SJCRH30 (cell line): ENCODE measurements at regions not wholly inside any gene's neighbourhood (a gene's known extent, or its start where the extent isn't known, plus 50 kb on each side); places are given as distances from the start of the nearest gene placed in this dataset.

Source experiments
- DNase-seq, 2 experiments: peaks; one replicate each; pipeline ENCODE4 v3.0.0-alpha.2; 2015 to 2020
- H3K27ac ChIP-seq: fragments of 250-450 bp; sonication (Bioruptor Pico); 2 replicates; pipeline ENCODE4 v1.5.1; 2020; ENCODE audit warnings: mild to moderate bottlenecking, moderate library complexity
- H3K27me3 ChIP-seq: fragments of 250-450 bp; sonication (Bioruptor Pico); 2 replicates; pipeline ENCODE4 v1.5.1; 2020; ENCODE audit warnings: mild to moderate bottlenecking, moderate library complexity
- H3K36me3 ChIP-seq: fragments of 250-450 bp; sonication (Bioruptor Pico); 2 replicates; pipeline ENCODE4 v1.5.1; 2020; ENCODE audit warnings: mild to moderate bottlenecking, moderate library complexity
- H3K4me1 ChIP-seq: fragments of 250-450 bp; sonication (Bioruptor Pico); 2 replicates; pipeline ENCODE4 v1.5.1; 2020; ENCODE audit warnings: mild to moderate bottlenecking, moderate library complexity
- H3K4me3 ChIP-seq: fragments of 250-450 bp; sonication (Bioruptor Pico); 2 replicates; pipeline ENCODE4 v1.5.1; 2020; ENCODE audit warnings: mild to moderate bottlenecking, moderate library complexity
- H3K9me3 ChIP-seq: fragments of 250-450 bp; sonication (Bioruptor Pico); replicated peaks from 2 replicates; pipeline ENCODE4 v1.5.1; 2020; ENCODE audit warnings: mild to moderate bottlenecking, moderate library complexity

DNA sequence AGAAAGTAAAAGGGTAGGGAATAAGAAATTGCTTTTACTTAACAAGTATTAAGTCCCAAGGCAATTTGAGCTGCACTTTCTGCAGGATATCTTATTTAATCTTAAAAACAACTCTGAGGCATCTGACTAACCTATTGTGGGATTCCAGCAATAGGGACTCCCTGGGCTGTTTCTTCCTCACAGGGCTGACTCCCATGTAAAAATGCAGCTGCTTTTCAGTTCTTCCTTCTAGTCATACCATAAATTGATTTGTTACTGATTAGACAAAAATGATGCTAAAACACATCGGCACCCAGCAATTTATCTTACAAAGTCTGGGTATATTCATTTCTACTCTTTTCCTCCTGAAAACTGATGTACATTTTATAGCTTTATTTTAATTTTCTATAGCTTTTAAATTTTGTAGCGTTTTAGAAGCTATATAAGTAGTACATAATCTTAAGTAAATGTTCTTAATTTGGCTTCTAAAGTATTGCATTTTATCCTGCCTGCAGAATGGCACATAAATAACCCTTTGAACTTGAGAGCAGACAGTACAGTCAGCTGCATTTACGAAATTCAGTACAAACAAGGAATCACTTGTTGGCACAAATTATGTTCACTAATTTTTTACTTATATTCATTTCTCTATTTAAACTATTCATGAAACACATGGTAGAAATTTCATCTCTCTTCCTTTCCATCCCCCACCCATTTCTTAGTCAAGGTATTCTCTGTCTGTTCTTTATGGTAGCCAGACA, 102.4 kb upstream of the FRY start:
- Histone ChIP-seq H3K36me3 (no peaks in the 10 kb centered on the region), H3K4me3 (no peak overlapping the region), H3K9me3 (no peaks in the 10 kb centered on the region), H3K4me1 (no peaks in the 10 kb centered on the region), H3K27ac (no peak overlapping the region), H3K27me3 (no peaks in the 10 kb centered on the region)
- no peak for DNase-seq

DNA sequence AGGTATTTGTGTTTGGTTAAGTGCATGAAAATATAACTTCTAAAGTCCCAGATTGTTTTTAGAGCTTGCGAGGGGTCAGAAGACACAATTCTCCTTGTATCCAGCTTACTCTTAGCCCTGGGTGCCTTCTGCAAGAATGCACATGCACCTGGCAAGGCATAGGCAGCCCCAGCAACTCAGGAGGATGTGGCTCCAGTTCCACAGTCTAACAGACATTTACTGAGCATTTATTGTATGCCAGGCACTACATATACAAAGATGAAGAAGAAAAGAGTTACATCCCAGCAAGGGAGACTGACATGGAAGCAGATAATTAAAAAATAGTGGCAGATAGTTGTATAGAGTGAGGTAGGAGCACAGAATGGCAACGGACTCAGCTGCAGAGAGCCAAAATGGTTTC, 101.1 kb upstream of the FRY start:
- Histone ChIP-seq H3K27me3 (no peaks in the 10 kb centered on the region), H3K4me1 (no peaks in the 10 kb centered on the region), H3K4me3 (no peak overlapping the region), H3K36me3 (no peaks in the 10 kb centered on the region), H3K27ac (no peak overlapping the region), H3K9me3 (no peaks in the 10 kb centered on the region)
- DNase-seq, result no peak

DNA sequence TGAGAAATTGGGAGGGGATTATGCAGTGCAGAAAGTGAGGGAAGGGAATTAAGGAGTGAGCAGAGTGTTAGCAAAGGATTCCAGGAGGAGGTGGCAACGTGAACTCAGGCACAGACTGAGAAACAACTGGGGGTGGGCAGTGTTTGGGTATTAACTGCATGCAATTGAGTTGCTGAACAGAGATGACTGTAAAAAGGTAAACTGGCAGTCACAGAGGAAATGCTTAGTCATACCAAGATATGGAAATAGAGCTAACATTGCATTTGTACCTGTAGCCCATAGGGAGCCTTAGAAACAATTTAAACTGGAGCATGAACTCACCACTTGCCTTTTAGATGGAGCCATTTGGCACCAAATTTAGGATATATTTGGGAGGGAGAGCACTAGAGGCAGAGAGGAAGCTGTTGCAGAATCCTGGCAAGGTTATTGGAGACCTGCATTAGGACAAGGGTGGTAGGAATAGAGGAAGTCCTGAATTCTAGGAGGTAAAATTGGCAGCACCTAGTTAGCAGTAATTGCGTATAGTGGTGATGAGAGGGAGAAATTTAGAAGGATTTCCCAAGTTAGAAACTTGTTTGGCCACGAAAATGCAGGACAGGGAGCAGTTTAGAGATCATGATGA, 100.6 kb upstream of the FRY start:
- no peaks in the 10 kb centered on the region for H3K4me1 ChIP-seq
- H3K27me3 ChIP-seq, result no peaks in the 10 kb centered on the region
- H3K4me3 ChIP-seq, result no peak overlapping the region
- no peaks in the 10 kb centered on the region for H3K9me3 ChIP-seq
- H3K27ac ChIP-seq, result no peak overlapping the region
- no peaks in the 10 kb centered on the region for H3K36me3 ChIP-seq
- DNase-seq, result no peak

DNA sequence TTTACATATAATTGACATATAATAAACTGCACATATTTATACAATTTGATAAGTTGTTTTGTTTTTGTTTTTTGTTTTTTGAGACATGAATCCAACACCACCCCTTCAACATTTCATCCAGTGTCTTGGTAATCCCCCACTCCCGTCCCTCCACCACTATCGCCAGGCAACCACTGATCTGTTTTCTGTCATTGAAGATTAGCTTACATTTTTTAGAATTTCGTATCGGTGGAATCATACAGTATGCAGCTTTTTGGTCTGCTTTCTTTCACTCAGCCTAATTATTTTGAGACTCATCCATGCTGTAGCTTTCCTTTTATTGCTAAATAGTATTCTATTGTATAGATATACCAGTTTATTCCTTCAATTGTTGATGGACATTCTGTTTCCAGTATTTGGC, 94.1 kb upstream of the FRY start:
- no peaks in the 10 kb centered on the region for H3K27me3 ChIP-seq

DNA sequence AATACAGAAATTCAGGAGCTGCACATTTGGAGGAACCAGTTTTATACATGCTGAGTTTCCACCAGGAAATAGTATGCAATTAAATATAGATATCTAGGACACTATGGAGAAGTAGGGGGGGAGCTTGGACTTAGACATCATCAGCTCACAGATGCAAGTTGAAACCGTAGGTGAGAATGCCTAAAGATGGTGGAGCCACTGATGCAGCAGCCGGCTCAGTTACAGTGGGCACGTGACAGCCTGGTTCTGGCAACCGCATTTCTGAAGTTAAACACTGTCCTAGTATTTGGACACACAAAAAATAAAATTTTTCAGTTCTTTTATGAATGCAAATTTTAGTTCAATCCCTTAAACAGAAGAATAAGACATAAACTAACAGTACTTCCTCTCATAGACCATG, 91.5 kb upstream of the FRY start:
- peaks cover 12% of the 10 kb centered on the region for H3K4me1 ChIP-seq
- H3K4me3 ChIP-seq, result no peak overlapping the region
- H3K36me3 ChIP-seq, result no peaks in the 10 kb centered on the region
- DNase-seq, result no peak
- H3K27ac ChIP-seq, result no peak overlapping the region
- H3K27me3 ChIP-seq, result no peaks in the 10 kb centered on the region
- H3K9me3 ChIP-seq, result no peaks in the 10 kb centered on the region

More for the DNA sequence above, 94.1 kb upstream of the FRY start:
- Histone ChIP-seq H3K4me3 (no peak overlapping the region), H3K27ac (no peak overlapping the region), H3K4me1 (no peaks in the 10 kb centered on the region), H3K9me3 (no peaks in the 10 kb centered on the region), H3K36me3 (no peaks in the 10 kb centered on the region)
- no peak for DNase-seq

DNA sequence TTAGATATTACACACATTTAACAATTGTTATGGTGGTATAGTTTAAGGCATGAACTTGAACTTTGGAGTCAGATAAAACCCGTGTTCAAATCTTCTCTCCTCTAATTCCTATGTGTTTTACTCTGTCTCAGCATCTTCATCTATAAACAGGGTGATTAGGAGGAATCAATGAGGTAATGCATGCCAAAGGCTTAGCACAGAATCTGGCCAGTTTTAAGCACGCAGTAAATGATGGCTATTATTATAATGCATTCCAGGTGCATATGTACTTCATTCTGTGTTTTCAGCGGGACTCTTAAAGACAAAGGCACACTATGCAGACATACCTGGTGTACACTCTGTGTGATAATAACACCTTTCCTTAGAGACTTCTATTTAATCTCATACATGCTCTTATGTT, 88.0 kb upstream of the FRY start:
- H3K36me3 ChIP-seq, result no peaks in the 10 kb centered on the region
- no peaks in the 10 kb centered on the region for H3K9me3 ChIP-seq
- no peak overlapping the region for H3K27ac ChIP-seq
- no peaks in the 10 kb centered on the region for H3K27me3 ChIP-seq
- DNase-seq, result no peak
- peaks cover 19% of the 10 kb centered on the region for H3K4me1 ChIP-seq
- no peak overlapping the region for H3K4me3 ChIP-seq

DNA sequence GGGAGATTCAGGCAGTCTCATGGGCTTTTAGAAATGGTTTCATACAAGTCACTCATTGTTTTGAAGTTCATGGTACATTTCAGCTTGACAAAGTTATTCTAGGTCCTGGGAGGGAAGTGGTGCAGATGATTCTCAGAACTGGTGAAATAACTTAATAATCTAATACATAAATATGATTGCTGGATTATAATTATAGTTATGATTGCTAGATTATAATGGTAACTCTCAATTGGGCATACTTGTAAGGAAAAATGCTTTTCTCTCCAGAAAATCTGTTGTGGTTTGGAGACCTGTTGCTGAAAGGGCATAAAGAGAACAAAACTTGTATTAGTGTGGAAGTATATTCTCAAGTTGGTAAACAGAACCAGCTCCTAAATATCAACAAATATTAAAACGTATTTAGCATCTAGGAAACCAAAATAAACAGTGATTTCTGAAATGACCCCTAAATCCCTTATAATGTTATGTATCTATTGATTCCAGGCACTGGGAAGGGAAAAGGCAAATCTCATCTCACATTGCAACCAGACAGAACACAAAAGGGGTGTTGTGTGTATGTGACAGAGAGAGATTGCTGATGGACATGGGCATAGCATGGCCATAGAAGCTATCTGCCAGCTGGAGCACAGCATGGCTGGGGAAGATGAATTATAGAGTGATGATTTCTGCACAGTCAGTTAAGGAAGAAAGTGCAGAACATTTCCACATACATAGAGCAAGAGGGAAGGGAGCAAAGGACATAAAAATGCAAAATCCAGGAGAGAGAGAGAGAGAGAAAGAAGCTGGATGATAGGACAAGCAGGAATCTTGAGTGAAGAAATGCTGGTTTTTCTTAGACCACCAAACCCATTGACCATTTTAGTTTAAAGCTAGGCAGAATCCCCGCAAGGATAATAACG, 87.1 kb upstream of the FRY start:
- peak in 1 of 2 experiments; percentile 15 for DNase-seq
- H3K4me3 ChIP-seq, result peak overlapping the region; percentile 18; the same call in 1 of the 2 replicates

DNA sequence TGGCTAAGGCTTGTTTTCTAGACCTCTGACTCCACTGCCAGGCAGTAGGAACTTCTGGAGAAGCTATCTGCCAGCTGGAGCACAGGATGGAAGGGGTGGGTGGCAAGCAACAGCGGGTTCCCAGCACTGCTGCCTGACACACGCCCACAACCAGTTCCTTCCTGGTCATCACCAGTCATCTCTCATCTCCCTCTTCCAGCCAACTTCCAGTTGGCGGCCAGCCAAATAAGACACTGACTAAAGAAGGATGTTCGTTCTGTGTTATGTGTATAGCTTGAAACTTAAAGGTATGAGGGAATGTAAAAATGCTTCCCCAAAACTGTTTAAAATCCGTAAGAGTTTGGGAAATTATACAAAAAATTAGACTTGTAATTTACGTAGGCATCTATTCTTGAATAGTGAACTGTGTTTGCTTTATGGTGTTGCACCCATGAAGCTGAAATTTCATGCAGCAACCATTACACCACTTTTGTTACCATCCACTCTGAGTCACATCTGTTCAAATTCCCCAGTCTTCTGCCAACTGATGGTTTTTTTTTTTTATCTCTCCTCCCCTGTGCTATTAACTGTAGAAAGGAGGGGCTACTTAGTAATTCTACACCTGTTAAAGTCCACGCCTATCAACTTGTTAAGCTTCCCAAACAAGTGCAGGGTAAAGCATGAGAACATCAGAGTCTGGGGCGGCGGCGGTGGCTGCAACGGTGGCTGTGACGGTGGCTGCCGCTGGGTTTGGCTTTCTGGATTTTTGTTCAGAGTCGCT, 86.2 kb upstream of the FRY start:
- peak; percentile 79 to 92 for DNase-seq
- Histone ChIP-seq H3K36me3 (no peaks in the 10 kb centered on the region), H3K4me1 (peaks cover 19% of the 10 kb centered on the region), H3K9me3 (no peaks in the 10 kb centered on the region), H3K27me3 (no peaks in the 10 kb centered on the region), H3K4me3 (peak overlapping the region; percentile 18), H3K27ac (peak overlapping the region; percentile 22; the same call in 1 of the 2 replicates)

More for the DNA sequence above, 87.1 kb upstream of the FRY start:
- Histone ChIP-seq H3K36me3 (no peaks in the 10 kb centered on the region), H3K27me3 (no peaks in the 10 kb centered on the region), H3K27ac (peak overlapping the region; percentile 22; the same call in 1 of the 2 replicates), H3K9me3 (no peaks in the 10 kb centered on the region), H3K4me1 (peaks cover 19% of the 10 kb centered on the region)

DNA sequence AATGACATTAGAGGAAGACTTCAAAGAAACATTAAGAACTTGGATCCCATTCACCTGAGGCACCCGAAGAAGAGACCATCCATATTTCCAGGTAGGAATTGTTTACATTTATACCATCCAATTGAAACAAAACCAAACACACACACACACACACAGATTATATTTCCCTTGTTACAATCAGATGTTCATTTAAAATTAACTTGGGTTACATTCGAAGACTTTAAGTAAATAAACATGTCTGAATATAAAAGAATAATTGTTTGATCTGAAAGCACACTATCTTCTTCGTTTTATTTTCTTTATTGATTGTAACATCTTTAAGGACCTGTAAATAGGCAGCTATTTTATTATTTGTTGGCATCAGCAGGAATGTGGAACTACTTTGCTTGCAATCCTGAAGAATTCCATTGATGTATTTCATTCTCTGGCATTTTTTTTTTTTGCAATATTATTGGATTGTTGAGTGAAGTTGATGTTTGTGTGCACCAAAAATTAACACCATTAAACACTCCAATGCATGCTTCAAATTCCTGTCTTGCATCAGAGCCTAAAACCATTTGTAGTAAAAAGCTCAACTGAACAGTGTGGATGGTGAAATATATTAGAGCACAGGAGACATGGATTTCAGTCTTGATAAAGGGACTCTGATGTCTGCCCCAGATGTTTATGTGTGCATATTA, 85.3 kb upstream of the FRY start:
- no peaks in the 10 kb centered on the region for H3K27me3 ChIP-seq
- H3K9me3 ChIP-seq, result no peaks in the 10 kb centered on the region
- peak overlapping the region; percentile 18; the same call in 1 of the 2 replicates for H3K4me3 ChIP-seq
- H3K4me1 ChIP-seq, result peaks cover 25% of the 10 kb centered on the region
- H3K36me3 ChIP-seq, result no peaks in the 10 kb centered on the region
- H3K27ac ChIP-seq, result no peak overlapping the region
- no peak for DNase-seq

DNA sequence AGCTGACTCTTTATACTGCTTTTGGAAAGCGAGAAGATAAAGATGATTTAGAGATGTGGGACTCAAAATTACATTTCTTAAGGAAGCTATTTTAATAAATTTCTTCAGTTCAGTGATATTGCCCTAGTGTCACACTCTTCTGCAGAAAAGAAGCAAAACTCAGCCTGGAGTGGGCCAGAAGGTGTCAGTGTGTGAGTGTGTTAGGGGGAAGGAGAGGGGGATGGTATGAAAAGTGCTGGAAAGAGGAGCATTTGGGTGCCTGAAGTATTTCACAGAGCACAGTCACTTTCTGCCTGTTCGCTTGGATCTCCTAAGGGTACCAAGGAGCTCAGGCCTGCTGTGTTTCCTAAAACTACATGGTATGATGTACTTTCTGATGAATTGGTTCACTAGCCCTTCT, 84.5 kb upstream of the FRY start:
- Histone ChIP-seq H3K4me3 (no peak overlapping the region), H3K4me1 (peaks cover 27% of the 10 kb centered on the region), H3K27me3 (no peaks in the 10 kb centered on the region), H3K9me3 (no peaks in the 10 kb centered on the region), H3K36me3 (no peaks in the 10 kb centered on the region), H3K27ac (no peak overlapping the region)
- no peak for DNase-seq

DNA sequence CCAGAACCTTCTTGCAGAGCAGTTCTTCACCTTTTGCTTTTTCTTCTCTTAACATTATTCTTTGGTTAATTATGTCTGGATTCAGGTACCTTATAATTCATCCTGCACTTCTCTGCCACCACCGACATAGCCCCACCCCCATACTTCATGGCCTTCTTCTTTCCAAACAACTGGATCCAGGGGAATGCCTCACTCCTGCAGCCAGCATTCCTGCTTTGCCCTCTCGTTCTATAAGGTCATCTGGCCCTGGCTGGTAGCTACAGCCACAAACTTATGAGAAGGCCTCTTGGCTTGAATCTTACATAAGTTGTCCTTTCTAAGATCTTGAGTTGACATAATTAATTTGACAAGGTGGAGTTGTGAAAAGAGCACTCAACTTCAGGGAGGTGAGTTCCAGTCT, 84.1 kb upstream of the FRY start:
- DNase-seq, result no peak
- Histone ChIP-seq H3K4me3 (no peak overlapping the region), H3K27me3 (no peaks in the 10 kb centered on the region), H3K9me3 (no peaks in the 10 kb centered on the region), H3K27ac (no peak overlapping the region), H3K4me1 (peaks cover 27% of the 10 kb centered on the region), H3K36me3 (no peaks in the 10 kb centered on the region)

DNA sequence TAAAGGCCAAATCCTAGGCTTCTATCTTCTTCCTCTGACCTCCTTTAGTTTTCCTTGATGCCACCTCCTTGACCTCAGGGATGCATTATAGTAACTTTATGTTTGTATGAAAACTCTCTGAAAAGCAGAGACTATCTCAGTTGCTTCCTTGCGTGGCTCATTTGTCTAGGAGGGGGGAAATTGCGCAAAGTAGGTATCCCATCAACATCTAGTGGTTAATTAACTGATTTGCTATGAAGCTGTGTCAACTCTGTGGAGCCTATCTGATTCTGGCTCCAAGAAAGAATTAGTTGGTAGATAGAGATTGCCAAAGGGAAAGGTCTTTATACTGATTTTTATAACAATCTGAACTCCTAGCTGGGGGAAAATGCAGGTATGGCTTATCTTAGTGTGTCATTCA, 82.1 kb upstream of the FRY start:
- Histone ChIP-seq H3K4me1 (peaks cover 21% of the 10 kb centered on the region), H3K27ac (no peak overlapping the region), H3K4me3 (no peak overlapping the region), H3K36me3 (no peaks in the 10 kb centered on the region), H3K27me3 (no peaks in the 10 kb centered on the region), H3K9me3 (no peaks in the 10 kb centered on the region)
- no peak for DNase-seq

DNA sequence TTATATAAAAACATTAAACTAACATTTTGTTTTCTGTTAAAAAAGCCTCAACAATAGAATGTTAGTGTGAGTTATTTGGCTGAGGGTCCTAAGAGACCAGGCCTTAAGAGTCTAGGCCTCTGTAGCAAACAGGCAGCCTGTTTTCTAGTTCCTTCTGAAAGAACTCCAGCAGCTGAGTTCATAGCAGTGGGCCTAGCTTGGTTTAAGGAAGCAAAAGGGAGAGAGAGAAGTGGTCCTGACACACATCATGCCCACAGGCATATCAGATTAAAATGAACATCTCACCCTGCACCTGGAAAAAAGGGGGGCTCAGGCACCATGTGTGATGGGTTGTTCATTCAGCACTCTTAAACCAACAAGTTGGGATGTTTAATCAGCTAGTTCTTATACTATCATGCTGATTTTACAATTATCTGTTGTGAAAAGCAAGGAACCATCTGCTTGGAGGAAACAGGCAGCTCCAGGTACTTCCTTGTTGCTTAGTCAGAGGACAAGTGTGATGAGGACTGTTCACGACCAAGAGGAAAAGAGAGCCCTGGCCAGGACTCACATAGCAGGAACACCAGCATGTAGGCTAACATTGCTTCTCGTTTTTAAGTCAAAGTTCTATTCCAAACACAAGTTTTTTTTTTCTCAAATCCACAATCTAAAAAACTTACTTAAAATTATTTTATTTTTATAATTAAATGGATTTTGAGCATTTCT, 81.3 kb upstream of the FRY start:
- Histone ChIP-seq H3K36me3 (no peaks in the 10 kb centered on the region), H3K27ac (no peak overlapping the region), H3K27me3 (no peaks in the 10 kb centered on the region), H3K9me3 (no peaks in the 10 kb centered on the region), H3K4me3 (no peak overlapping the region), H3K4me1 (peaks cover 14% of the 10 kb centered on the region)
- no peak for DNase-seq
